H1 (cell line): ENCODE measurements at regions not wholly inside any gene's neighbourhood (a gene's known extent, or its start where the extent isn't known, plus 50 kb on each side); places are given as distances from the start of the nearest gene placed in this dataset.

ENCODE experiments used
- CTCF ChIA-PET: fragments of 300-600 bp; sonication (Branson Sonifier 250); formaldehyde crosslinking; loops from one replicate; lab custom pipeline; 2021; ENCODE audit not compliant: partially characterized antibody; lab: Charles Lee
- POLR2A ChIA-PET: fragments of 300-600 bp; sonication (Branson Sonifier 250); formaldehyde crosslinking; loops from one replicate; lab custom pipeline; 2021; ENCODE audit warnings: inconsistent platforms; ENCODE audit not compliant: partially characterized antibody; lab: Charles Lee
- DNase-seq, 2 experiments: peaks; one replicate each; pipeline versions ENCODE4 v3.0.0 to v3.0.0-alpha.2; 2010 to 2022; ENCODE audit warnings: low spot score in 2 of 2, low read depth in 1 of 2, mixed read lengths in 1 of 2
- FAIRE-seq: peaks from 2 replicates; lab custom pipeline; 2011; peaks lifted over from hg19 to GRCh38; lab: Jason Lieb, UNC
- H2AFZ ChIP-seq: 2 replicates; pipeline ENCODE4 v1.8.1; 2012; ENCODE audit warnings: low read length, inconsistent platforms
- H2AK5ac ChIP-seq: 2 replicates; pipeline ENCODE4 v1.6.1; 2013; ENCODE audit warnings: low read depth, low read length
- H2BK120ac ChIP-seq: replicated peaks from 2 replicates; pipeline ENCODE3; 2013; ENCODE audit warnings: low read depth, low read length, inconsistent platforms
- H2BK12ac ChIP-seq: 2 replicates; pipeline ENCODE4 v1.6.1; 2013; ENCODE audit warnings: low read depth, low read length
- H2BK15ac ChIP-seq: 2 replicates; pipeline ENCODE4 v1.6.1; 2013; ENCODE audit warnings: low read length
- H2BK20ac ChIP-seq: 2 replicates; pipeline ENCODE4 v1.6.1; 2013; ENCODE audit warnings: low read length
- H2BK5ac ChIP-seq: 2 replicates; pipeline ENCODE4 v1.6.1; 2013; ENCODE audit warnings: low read depth, low read length
- H3K14ac ChIP-seq: 2 replicates; pipeline ENCODE4 v1.6.1; 2013; ENCODE audit warnings: inconsistent platforms; ENCODE audit not compliant: insufficient read length
- H3K18ac ChIP-seq: 2 replicates; pipeline ENCODE4 v1.6.1; 2013; ENCODE audit warnings: low read length; ENCODE audit errors: extremely low read depth
- H3K23ac ChIP-seq: 2 replicates; pipeline ENCODE4 v1.6.1; 2013; ENCODE audit warnings: inconsistent platforms; ENCODE audit not compliant: insufficient read length
- H3K23me2 ChIP-seq: 2 replicates; pipeline ENCODE4 v1.6.1; 2013; ENCODE audit warnings: low read depth, low read length
- H3K27ac ChIP-seq: 2 replicates; pipeline ENCODE4 v1.6.1; 2011; ENCODE audit warnings: low read depth, low read length, inconsistent platforms
- H3K27me3 ChIP-seq, 4 experiments: replicated peaks in 1 of 4; 1 replicate in 1 of 4; 2 replicates in 3 of 4; pipeline versions ENCODE4 v1.6.1 to v1.8.1; 2011 to 2013; ENCODE audit warnings: low read length in 3 of 4, mild to moderate bottlenecking in 3 of 4, inconsistent platforms in 2 of 4, mixed read lengths in 2 of 4, moderate library complexity in 1 of 4; ENCODE audit not compliant: control insufficient read depth in 3 of 4, insufficient read depth in 3 of 4; ENCODE audit errors: extremely low read depth in 1 of 4
- H3K36me3 ChIP-seq, 4 experiments: 2 replicates each; pipeline versions ENCODE4 v1.6.1 to v1.8.1; 2011 to 2013; ENCODE audit warnings: mild to moderate bottlenecking in 4 of 4, low read length in 3 of 4, moderate library complexity in 2 of 4, control low read depth in 1 of 4, inconsistent platforms in 1 of 4; ENCODE audit not compliant: insufficient read depth in 4 of 4, control insufficient read depth in 2 of 4
- H3K4ac ChIP-seq: replicated peaks from 2 replicates; pipeline ENCODE3; 2013; ENCODE audit warnings: low read length, low read depth, mixed read lengths, inconsistent platforms; ENCODE audit not compliant: insufficient read length
- H3K4me1 ChIP-seq, 4 experiments: replicated peaks in 1 of 4; 1 replicate in 1 of 4; 2 replicates in 3 of 4; pipeline versions ENCODE4 v1.6.1 to v1.8.1; 2011 to 2013; ENCODE audit warnings: low read length in 3 of 4, inconsistent platforms in 2 of 4, mixed read lengths in 1 of 4; ENCODE audit not compliant: insufficient read depth in 4 of 4, control insufficient read depth in 3 of 4
- H3K4me2 ChIP-seq, 2 experiments: 2 replicates each; pipeline versions ENCODE4 v1.6.1 to v1.8.1; 2011 to 2013; ENCODE audit warnings: low read depth in 2 of 2, low read length in 2 of 2, control low read depth in 1 of 2, inconsistent platforms in 1 of 2, mild to moderate bottlenecking in 1 of 2; ENCODE audit not compliant: insufficient read depth in 1 of 2
- H3K4me3 ChIP-seq, 4 experiments: fragments of 200-600, 300-600 bp in 1 of 4; sonication (generic), shearing (Covaris generic), sonication (Bioruptor Twin) in 1 of 4; 2 replicates each; pipeline versions ENCODE4 v1.5.1 to v1.8.1; 2011 to 2016; ENCODE audit warnings: low read length in 4 of 4, low read depth in 3 of 4, control low read depth in 2 of 4, inconsistent platforms in 2 of 4, mild to moderate bottlenecking in 2 of 4, mixed read lengths in 1 of 4, moderate library complexity in 1 of 4; ENCODE audit not compliant: insufficient read depth in 2 of 4; ENCODE audit errors: extremely low read depth in 1 of 4
- H3K56ac ChIP-seq: replicated peaks from 2 replicates; pipeline ENCODE3; 2013; ENCODE audit warnings: low read depth, mild to moderate bottlenecking, mixed read lengths, low read length, inconsistent platforms; ENCODE audit not compliant: insufficient read length
- H3K79me1 ChIP-seq: 2 replicates; pipeline ENCODE4 v1.6.1; 2013; ENCODE audit warnings: low read depth, low read length, control low read depth
- H3K79me2 ChIP-seq, 2 experiments: 2 replicates each; pipeline versions ENCODE4 v1.6.1 to v1.8.1; 2012 to 2013; ENCODE audit warnings: low read length in 2 of 2, mild to moderate bottlenecking in 2 of 2, inconsistent platforms in 1 of 2; ENCODE audit not compliant: insufficient read depth in 2 of 2, control insufficient read depth in 1 of 2
- H3K9ac ChIP-seq, 4 experiments: replicated peaks in 1 of 4; 1 replicate in 1 of 4; 2 replicates in 3 of 4; pipeline versions ENCODE4 v1.6.1 to v1.8.1; 2011 to 2013; ENCODE audit warnings: low read depth in 3 of 4, low read length in 3 of 4, control low read depth in 2 of 4, mild to moderate bottlenecking in 2 of 4, moderate library complexity in 2 of 4, inconsistent platforms in 1 of 4; ENCODE audit errors: extremely low read depth in 1 of 4
- H3K9me3 ChIP-seq, 2 experiments: 2 replicates each; pipeline versions ENCODE4 v1.6.1 to v1.8.1; 2012 to 2013; ENCODE audit warnings: mild to moderate bottlenecking in 2 of 2, moderate library complexity in 2 of 2, control low read depth in 1 of 2, inconsistent platforms in 1 of 2, low read depth in 1 of 2, low read length in 1 of 2, mixed read lengths in 1 of 2; ENCODE audit not compliant: insufficient read depth in 2 of 2
- H4K20me1 ChIP-seq, 2 experiments: replicated peaks in 1 of 2; 2 replicates each; pipeline versions ENCODE3 to v1.8.1; 2011 to 2013; ENCODE audit warnings: inconsistent platforms in 2 of 2, low read length in 2 of 2, mild to moderate bottlenecking in 1 of 2; ENCODE audit not compliant: insufficient read depth in 2 of 2, control insufficient read depth in 1 of 2
- H4K5ac ChIP-seq: 2 replicates; pipeline ENCODE4 v1.6.1; 2013; ENCODE audit warnings: low read length, low read depth, mixed read lengths, inconsistent platforms; ENCODE audit not compliant: insufficient read length
- H4K8ac ChIP-seq: 2 replicates; pipeline ENCODE4 v1.8.0; 2013; ENCODE audit warnings: mild to moderate bottlenecking, moderate library complexity, low read length, inconsistent platforms; ENCODE audit not compliant: insufficient read depth; ENCODE audit errors: extremely low read depth
- H4K91ac ChIP-seq: replicated peaks from 2 replicates; pipeline ENCODE3; 2013; ENCODE audit warnings: low read length, mixed read lengths, inconsistent platforms; ENCODE audit not compliant: insufficient read length
- BACH1 ChIP-seq: IDR thresholded peaks from 2 replicates; pipeline ENCODE4 v1.6.1; 2012; ENCODE audit warnings: low read length, improper control_type of control experiment
- EZH2 ChIP-seq: fragments of 200-600 bp; sonication (generic); IDR thresholded peaks from 2 replicates; pipeline ENCODE4 v1.7.1; 2012; ENCODE audit warnings: low read depth, mild to moderate bottlenecking, moderate library complexity, low read length, inconsistent platforms; ENCODE audit not compliant: severe bottlenecking
- KDM1A ChIP-seq: fragments of 200-600, 300-600 bp; sonication (generic); IDR thresholded peaks from 2 replicates; pipeline ENCODE4 v1.7.1; 2016; ENCODE audit warnings: mild to moderate bottlenecking, low read length, borderline replicate concordance
- RAD21 ChIP-seq, 2 experiments: IDR thresholded peaks in 1 of 2; conservative IDR thresholded peaks in 1 of 2; 2 replicates each; pipeline ENCODE4 v1.6.1; 2011; ENCODE audit warnings: low read depth in 2 of 2, low read length in 2 of 2, improper control_type of control experiment in 1 of 2, inconsistent platforms in 1 of 2, mild to moderate bottlenecking in 1 of 2, moderate library complexity in 1 of 2
- RBBP5 ChIP-seq: IDR thresholded peaks from 2 replicates; pipeline ENCODE4 v1.7.1; 2012; ENCODE audit warnings: low read depth, mild to moderate bottlenecking, inconsistent platforms, low read length, moderate library complexity, borderline replicate concordance
- SP4 ChIP-seq: IDR thresholded peaks from 2 replicates; pipeline ENCODE4 v1.6.1; 2012; ENCODE audit warnings: low read length, inconsistent platforms
- TBP ChIP-seq: IDR thresholded peaks from 2 replicates; pipeline ENCODE4 v1.6.1; 2011; ENCODE audit warnings: low read depth, low read length, improper control_type of control experiment
- WGBS, 2 experiments: shearing (Covaris generic) in 1 of 2; methylation state at CpG; one replicate each; pipeline versions ENCODE4 v1.1.6 to v1.1.7; 2013 to 2015; ENCODE audit warnings: low lambda C conversion rate in 2 of 2, mixed read lengths in 2 of 2, inconsistent platforms in 1 of 2, low coverage in 1 of 2, missing lambda C conversion rate in 1 of 2; ENCODE audit not compliant: insufficient replicate concordance in 2 of 2, insufficient coverage in 1 of 2, insufficient read length in 1 of 2; ENCODE audit errors: extremely low coverage in 1 of 2, missing lambda C conversion rate in 1 of 2; 5-methylcytosine and 5-hydroxymethylcytosine counted together
- TF ChIP-seq, protein P1 (sequence below): IDR thresholded peaks from 2 replicates; pipeline ENCODE4 v1.6.1; 2011; ENCODE audit warnings: low read length, improper control_type of control experiment

DNA sequence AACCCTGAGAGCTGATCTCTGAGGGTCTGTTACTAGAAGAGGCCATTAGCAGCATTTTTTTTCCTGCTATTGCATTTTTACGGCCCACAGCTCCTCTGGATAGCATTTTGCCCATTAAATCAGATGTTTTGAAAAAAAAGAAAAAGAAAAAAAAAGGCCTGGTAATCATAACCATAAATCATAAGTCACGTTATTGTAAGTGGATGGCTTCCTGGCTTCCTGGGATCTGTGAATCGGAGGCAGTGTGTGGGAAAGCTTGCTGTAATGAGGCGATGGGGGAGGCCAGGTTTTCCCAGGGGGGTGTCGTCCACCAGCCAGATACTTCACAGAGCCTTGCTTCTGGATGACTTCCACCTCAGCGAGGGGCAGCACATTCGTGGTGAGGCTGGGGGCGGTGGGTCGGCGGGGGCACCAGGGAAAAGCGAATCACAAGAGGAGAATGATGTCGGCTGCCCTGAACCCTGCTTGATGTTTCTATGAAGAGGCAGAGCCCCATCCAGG lies 106.5 kb upstream of the SYT13 start:
- ChIA-PET POLR2A (interaction anchor here (1.2 kb wide), 1 partner anchor 228 kb away, joined by 3 read pairs; no protein-coding TSS in a partner anchor), CTCF (interaction anchor here (0.7 to 2.9 kb wide), 6 partner anchors 9 to 379 kb away, joined by 3 to 14 read pairs (median 4); no protein-coding TSS in a partner anchor)
- TF ChIP-seq RAD21 (IDR thresholded peaks at IDR 0.05 in 1 of 2, conservative IDR thresholded peaks at IDR 0.05 in 1 of 2; ENCODE audit: low read depth in 2 of 2, low read length in 2 of 2) = no peak
- TF ChIP-seq, protein P1, sequence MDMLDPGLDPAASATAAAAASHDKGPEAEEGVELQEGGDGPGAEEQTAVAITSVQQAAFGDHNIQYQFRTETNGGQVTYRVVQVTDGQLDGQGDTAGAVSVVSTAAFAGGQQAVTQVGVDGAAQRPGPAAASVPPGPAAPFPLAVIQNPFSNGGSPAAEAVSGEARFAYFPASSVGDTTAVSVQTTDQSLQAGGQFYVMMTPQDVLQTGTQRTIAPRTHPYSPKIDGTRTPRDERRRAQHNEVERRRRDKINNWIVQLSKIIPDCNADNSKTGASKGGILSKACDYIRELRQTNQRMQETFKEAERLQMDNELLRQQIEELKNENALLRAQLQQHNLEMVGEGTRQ = no peak
- TF ChIP-seq TBP = no peak
- no peak for TF ChIP-seq SP4
- TF ChIP-seq BACH1 = no peak
- TF ChIP-seq EZH2 = no peak
- TF ChIP-seq KDM1A = no peak
- TF ChIP-seq RBBP5 = no peak
- Histone ChIP-seq H3K4me3 (no peak overlapping the region), H2AFZ (no peak overlapping the region), H3K79me1 (no peaks in the 10 kb centered on the region), H3K56ac (no peak overlapping the region), H2BK15ac (no peak overlapping the region), H3K79me2 (no peaks in the 10 kb centered on the region), H4K8ac (no peak overlapping the region), H3K4ac (no peak overlapping the region), H3K23me2 (peaks cover 2% of the 10 kb centered on the region; the same call in 1 of the 2 replicates), H3K27ac (no peak overlapping the region), H2AK5ac (no peak overlapping the region), H2BK120ac (no peak overlapping the region), H3K14ac (no peak overlapping the region), H4K5ac (no peak overlapping the region), H3K9ac (no peak overlapping the region), H3K9me3 (no peaks in the 10 kb centered on the region), H4K91ac (no peak overlapping the region), H4K20me1 (no peaks in the 10 kb centered on the region), H2BK5ac (no peak overlapping the region), H3K23ac (no peak overlapping the region), H3K27me3 (no peaks in the 10 kb centered on the region; a peak in 1 of 7 replicates), H3K4me2 (no peak overlapping the region), H2BK12ac (no peak overlapping the region), H2BK20ac (no peak overlapping the region), H3K36me3 (no peaks in the 10 kb centered on the region), H3K18ac (no peak overlapping the region), H3K4me1 (peaks cover 0 to 3% (median 0%) of the 10 kb centered on the region in 4 experiments; a peak in 1 of 7 replicates)
- DNase-seq (no peak), FAIRE-seq (no peak)
- WGBS, 2 experiments = 87% methylated on average over 11 of the region's 12 CpGs; no CpG with 5 or more reads in 1 of the 2 experiments
